IMR-90 (cell line): ENCODE measurements at regions not wholly inside any gene's neighbourhood (a gene's known extent, or its start where the extent isn't known, plus 50 kb on each side); places are given as distances from the start of the nearest gene placed in this dataset.

Source experiments
- ATAC-seq: fragments of 200-7000 bp; cut with Tn5 transposase; 2 replicates; pipeline ENCODE4 v1.9.1; 2020; ENCODE audit warnings: low read depth, mild to moderate bottlenecking, moderate library complexity
- BruUV-seq: library from RNA; stranded (reverse); fragments of 400-500 nt; replicated peaks from 2 replicates; lab custom pipeline; 2021; lab: Mats Ljungman, UMichigan
- CTCF ChIA-PET: fragments of 300-600 bp; formaldehyde crosslinking; extraction: SDS; loops from one replicate; lab custom pipeline; 2021; ENCODE audit warnings: antibody characterized with exemption; lab: Yijun Ruan, JAX
- POLR2A ChIA-PET: fragments of 300-600 bp; sonication (Branson Sonifier 250); formaldehyde crosslinking; loops from one replicate; lab custom pipeline; 2022; ENCODE audit warnings: antibody characterized with exemption; ENCODE audit not compliant: unreplicated experiment; lab: Charles Lee
- DNase-seq: peaks from one replicate; pipeline ENCODE4 v3.0.0; 2013
- H2AFZ ChIP-seq: replicated peaks from 2 replicates; pipeline ENCODE3; 2013; ENCODE audit warnings: low read length, mild to moderate bottlenecking; ENCODE audit not compliant: poor library complexity
- H2AK5ac ChIP-seq: 2 replicates; pipeline ENCODE4 v1.6.1; 2013; ENCODE audit warnings: low read depth, low read length, inconsistent platforms
- H2AK9ac ChIP-seq: replicated peaks from 2 replicates; pipeline ENCODE3; 2013; ENCODE audit warnings: mild to moderate bottlenecking, low read depth, low read length, moderate library complexity; ENCODE audit not compliant: poor library complexity
- H2BK120ac ChIP-seq: 2 replicates; pipeline ENCODE4 v1.6.1; 2013; ENCODE audit warnings: low read depth, low read length, inconsistent platforms
- H2BK15ac ChIP-seq: 3 replicates; pipeline ENCODE4 v1.6.1; 2013; ENCODE audit warnings: low read depth, low read length, inconsistent platforms
- H2BK20ac ChIP-seq: 2 replicates; pipeline ENCODE4 v1.6.1; 2013; ENCODE audit warnings: low read depth, mild to moderate bottlenecking, inconsistent platforms, low read length, moderate library complexity
- H2BK5ac ChIP-seq: 2 replicates; pipeline ENCODE4 v1.6.1; 2013; ENCODE audit warnings: mild to moderate bottlenecking, low read depth, low read length, inconsistent platforms; ENCODE audit not compliant: poor library complexity, severe bottlenecking
- H3K14ac ChIP-seq: replicated peaks from 2 replicates; pipeline ENCODE4 v1.6.1; 2013; ENCODE audit warnings: low read depth, low read length, inconsistent platforms
- H3K18ac ChIP-seq: 2 replicates; pipeline ENCODE4 v1.6.1; 2013; ENCODE audit warnings: low read depth, low read length, control low read depth
- H3K23ac ChIP-seq: 2 replicates; pipeline ENCODE4 v1.6.1; 2013; ENCODE audit warnings: low read depth, low read length, inconsistent platforms
- H3K27ac ChIP-seq: 2 replicates; pipeline ENCODE4 v1.5.1; 2013; ENCODE audit warnings: mild to moderate bottlenecking, control low read depth, low read length; ENCODE audit not compliant: insufficient read depth
- H3K27me3 ChIP-seq: 2 replicates; pipeline ENCODE4 v1.6.1; 2013; ENCODE audit warnings: low read length; ENCODE audit not compliant: control insufficient read depth, insufficient read depth
- H3K36me3 ChIP-seq: 2 replicates; pipeline ENCODE4 v1.6.1; 2013; ENCODE audit warnings: low read length, mixed read lengths; ENCODE audit not compliant: control insufficient read depth, insufficient read depth
- H3K4ac ChIP-seq: 2 replicates; pipeline ENCODE4 v1.6.1; 2013; ENCODE audit warnings: low read depth, low read length, inconsistent platforms
- H3K4me1 ChIP-seq: 2 replicates; pipeline ENCODE4 v1.6.1; 2013; ENCODE audit warnings: low read length, mixed read lengths; ENCODE audit not compliant: control insufficient read depth, insufficient read depth
- H3K4me2 ChIP-seq: 2 replicates; pipeline ENCODE4 v1.6.1; 2013; ENCODE audit warnings: low read depth, mild to moderate bottlenecking, control low read depth, low read length, moderate library complexity
- H3K4me3 ChIP-seq: 2 replicates; pipeline ENCODE4 v1.5.1; 2013; ENCODE audit warnings: low read depth, mild to moderate bottlenecking, control low read depth, low read length, moderate library complexity; ENCODE audit not compliant: insufficient read depth
- H3K56ac ChIP-seq: 2 replicates; pipeline ENCODE4 v1.6.1; 2013; ENCODE audit warnings: low read length, inconsistent platforms; ENCODE audit not compliant: insufficient read depth; ENCODE audit errors: extremely low read depth
- H3K79me1 ChIP-seq, 2 experiments: 2 replicates each; pipeline ENCODE4 v1.6.1; 2013; ENCODE audit warnings: low read length in 2 of 2, inconsistent platforms in 1 of 2, low read depth in 1 of 2
- H3K9ac ChIP-seq: 2 replicates; pipeline ENCODE4 v1.6.1; 2013; ENCODE audit warnings: low read depth, low read length, control low read depth
- H3K9me1 ChIP-seq: 2 replicates; pipeline ENCODE4 v1.6.1; 2013; ENCODE audit warnings: low read length, inconsistent platforms; ENCODE audit not compliant: insufficient read depth
- H3K9me3 ChIP-seq: 2 replicates; pipeline ENCODE4 v1.6.1; 2013; ENCODE audit warnings: low read length; ENCODE audit not compliant: control insufficient read depth, insufficient read depth
- H4K20me1 ChIP-seq: 2 replicates; pipeline ENCODE4 v1.6.1; 2013; ENCODE audit warnings: low read length, inconsistent platforms; ENCODE audit not compliant: insufficient read depth
- H4K5ac ChIP-seq: 2 replicates; pipeline ENCODE4 v1.6.1; 2013; ENCODE audit warnings: mild to moderate bottlenecking, low read depth, low read length, control low read depth
- H4K8ac ChIP-seq, 2 experiments: 2 replicates each; pipeline ENCODE4 v1.6.1; 2013; ENCODE audit warnings: low read depth in 2 of 2, low read length in 2 of 2, control low read depth in 1 of 2, inconsistent platforms in 1 of 2
- H4K91ac ChIP-seq: 2 replicates; pipeline ENCODE4 v1.6.1; 2013; ENCODE audit warnings: low read depth, low read length, inconsistent platforms; ENCODE audit not compliant: insufficient read depth
- CEBPB ChIP-seq: IDR thresholded peaks from 2 replicates; pipeline ENCODE4 v1.6.1; 2012; ENCODE audit warnings: low read depth, low read length, improper control_type of control experiment
- MAZ ChIP-seq: IDR thresholded peaks from 2 replicates; pipeline ENCODE4 v1.6.1; 2012; ENCODE audit warnings: low read depth, mild to moderate bottlenecking, low read length, improper control_type of control experiment, moderate library complexity, borderline replicate concordance
- MXI1 ChIP-seq: IDR thresholded peaks from 2 replicates; pipeline ENCODE4 v1.6.1; 2012; ENCODE audit warnings: low read depth, mild to moderate bottlenecking, low read length, moderate library complexity, borderline replicate concordance
- RCOR1 ChIP-seq: IDR thresholded peaks from 2 replicates; pipeline ENCODE4 v1.6.1; 2012; ENCODE audit warnings: mild to moderate bottlenecking, low read length, improper control_type of control experiment; ENCODE audit not compliant: insufficient replicate concordance
- RFX5 ChIP-seq: IDR thresholded peaks from 2 replicates; pipeline ENCODE4 v1.8.0; 2012; ENCODE audit warnings: low read depth, mild to moderate bottlenecking, low read length, moderate library complexity
- SMC3 ChIP-seq: fragments of 150-350 bp; IDR thresholded peaks from 2 replicates; pipeline ENCODE4 v1.6.1; 2016; ENCODE audit warnings: low read depth, mild to moderate bottlenecking, antibody characterized with exemption, low read length, moderate library complexity
- WGBS, 2 experiments: methylation state at CpG; one replicate each; pipeline versions ENCODE4 v1.1.5 to v1.1.7; 2013; ENCODE audit warnings: missing lambda C conversion rate in 2 of 2; ENCODE audit not compliant: insufficient read length in 1 of 2; ENCODE audit errors: extremely low coverage in 2 of 2; 5-methylcytosine and 5-hydroxymethylcytosine counted together
- dilution Hi-C: fragments of 300-500 bp; cut with HindIII; formaldehyde crosslinking; loops from one replicate; pipeline ENCODE4 v1.14.3; 2018; ENCODE audit warnings: low sequenced_read_pairs; ENCODE audit not compliant: unreplicated experiment
- in situ Hi-C: fragments of 300-500 bp; cut with MboI; formaldehyde crosslinking; loops from 3 replicates; pipeline ENCODE4 v1.14.3; 2019; ENCODE audit warnings: low sequenced_read_pairs, inconsistent platforms, mixed read lengths
- intact Hi-C: fragments of 100-400 bp; cut with micrococcal nuclease; formaldehyde crosslinking; loops from 2 replicates; pipeline ENCODE4 v1.10.0; 2022
- TF ChIP-seq, protein P1 (sequence below): fragments of 150-350 bp; IDR thresholded peaks from 2 replicates; pipeline ENCODE4 v1.6.1; 2017; ENCODE audit warnings: mild to moderate bottlenecking, antibody characterized with exemption, low read length, low read depth
- TF ChIP-seq, protein P2 (sequence below): conservative IDR thresholded peaks from 2 replicates; pipeline ENCODE4 v1.5.1; 2012; ENCODE audit warnings: mild to moderate bottlenecking, low read depth, low read length, improper control_type of control experiment

DNA sequence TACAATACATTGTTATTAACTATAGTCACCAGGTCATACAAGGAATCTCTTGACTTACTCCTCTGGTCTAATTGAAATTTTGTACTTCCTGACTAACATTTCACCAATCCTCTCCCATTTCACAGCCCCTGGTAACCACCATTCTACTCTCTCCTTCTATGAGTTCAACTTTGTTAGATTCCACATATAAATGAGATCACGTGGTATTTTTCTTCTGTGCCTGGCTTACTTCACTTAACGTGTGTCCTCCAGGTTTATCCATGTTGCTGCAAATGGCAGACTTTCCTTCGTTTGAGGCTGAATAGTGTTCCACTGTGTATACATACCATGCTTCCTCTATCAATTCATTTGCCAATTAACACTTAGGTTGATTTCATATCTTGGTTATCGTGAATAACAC is 128.5 kb downstream of the CHD9NB start:
- ChIA-PET CTCF (no interaction called here), POLR2A (no interaction called here)
- H3K27ac ChIP-seq = no peak overlapping the region
- no peak overlapping the region for H3K4me3 ChIP-seq
- in situ Hi-C loops (loop anchor here (25.0 kb wide), 1 partner anchor 737 kb away; no protein-coding TSS in a partner anchor), dilution Hi-C loops (no loop called here), intact Hi-C loops (no loop called here)
- H3K79me1 ChIP-seq = no peaks in the 10 kb centered on the region
- BruUV-seq = no TSS peak
- no peak overlapping the region for H3K56ac ChIP-seq
- H3K23ac ChIP-seq = no peak overlapping the region
- H3K27me3 ChIP-seq = no peaks in the 10 kb centered on the region
- H3K4me1 ChIP-seq = no peaks in the 10 kb centered on the region
- H4K20me1 ChIP-seq = no peaks in the 10 kb centered on the region
- no peaks in the 10 kb centered on the region for H3K36me3 ChIP-seq
- ATAC-seq (no peak), DNase-seq (no peak)
- no peak overlapping the region for H2AFZ ChIP-seq
- no peak overlapping the region for H3K18ac ChIP-seq
- H3K9me3 ChIP-seq = no peaks in the 10 kb centered on the region
- H3K14ac ChIP-seq = no peak overlapping the region
- no peak overlapping the region for H2BK120ac ChIP-seq
- H4K8ac ChIP-seq = no peak overlapping the region
- TF ChIP-seq CEBPB (no peak), RFX5 (no peak), SMC3 (no peak), RCOR1 (no peak), MXI1 (no peak), MAZ (no peak)
- TF ChIP-seq, protein P1, sequence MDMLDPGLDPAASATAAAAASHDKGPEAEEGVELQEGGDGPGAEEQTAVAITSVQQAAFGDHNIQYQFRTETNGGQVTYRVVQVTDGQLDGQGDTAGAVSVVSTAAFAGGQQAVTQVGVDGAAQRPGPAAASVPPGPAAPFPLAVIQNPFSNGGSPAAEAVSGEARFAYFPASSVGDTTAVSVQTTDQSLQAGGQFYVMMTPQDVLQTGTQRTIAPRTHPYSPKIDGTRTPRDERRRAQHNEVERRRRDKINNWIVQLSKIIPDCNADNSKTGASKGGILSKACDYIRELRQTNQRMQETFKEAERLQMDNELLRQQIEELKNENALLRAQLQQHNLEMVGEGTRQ = no peak
- TF ChIP-seq, protein P2, sequence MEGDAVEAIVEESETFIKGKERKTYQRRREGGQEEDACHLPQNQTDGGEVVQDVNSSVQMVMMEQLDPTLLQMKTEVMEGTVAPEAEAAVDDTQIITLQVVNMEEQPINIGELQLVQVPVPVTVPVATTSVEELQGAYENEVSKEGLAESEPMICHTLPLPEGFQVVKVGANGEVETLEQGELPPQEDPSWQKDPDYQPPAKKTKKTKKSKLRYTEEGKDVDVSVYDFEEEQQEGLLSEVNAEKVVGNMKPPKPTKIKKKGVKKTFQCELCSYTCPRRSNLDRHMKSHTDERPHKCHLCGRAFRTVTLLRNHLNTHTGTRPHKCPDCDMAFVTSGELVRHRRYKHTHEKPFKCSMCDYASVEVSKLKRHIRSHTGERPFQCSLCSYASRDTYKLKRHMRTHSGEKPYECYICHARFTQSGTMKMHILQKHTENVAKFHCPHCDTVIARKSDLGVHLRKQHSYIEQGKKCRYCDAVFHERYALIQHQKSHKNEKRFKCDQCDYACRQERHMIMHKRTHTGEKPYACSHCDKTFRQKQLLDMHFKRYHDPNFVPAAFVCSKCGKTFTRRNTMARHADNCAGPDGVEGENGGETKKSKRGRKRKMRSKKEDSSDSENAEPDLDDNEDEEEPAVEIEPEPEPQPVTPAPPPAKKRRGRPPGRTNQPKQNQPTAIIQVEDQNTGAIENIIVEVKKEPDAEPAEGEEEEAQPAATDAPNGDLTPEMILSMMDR = no peak
- no peak overlapping the region for H4K5ac ChIP-seq
- H2AK5ac ChIP-seq = no peak overlapping the region
- no peak overlapping the region for H3K4ac ChIP-seq
- H4K91ac ChIP-seq = no peak overlapping the region
- H2BK5ac ChIP-seq = no peak overlapping the region
- no peak overlapping the region for H2AK9ac ChIP-seq
- H2BK15ac ChIP-seq = no peak overlapping the region
- no CpG with 5 or more reads among the region's 4 CpGs for WGBS, 2 experiments
- no peak overlapping the region for H2BK20ac ChIP-seq
- H3K9ac ChIP-seq = no peak overlapping the region
- no peaks in the 10 kb centered on the region for H3K9me1 ChIP-seq
- H3K4me2 ChIP-seq = no peak overlapping the region
